ENCODE measurements at regions not wholly inside any gene's neighbourhood (a gene's known extent, or its start where the extent isn't known, plus 50 kb on each side); places are given as distances from the start of the nearest gene placed in this dataset.
"Not testable (repeated sequence)": the region's sequence is repeated elsewhere in the genome, so short reads cannot be mapped to it uniquely, and the experiment has no call there.

DNA sequence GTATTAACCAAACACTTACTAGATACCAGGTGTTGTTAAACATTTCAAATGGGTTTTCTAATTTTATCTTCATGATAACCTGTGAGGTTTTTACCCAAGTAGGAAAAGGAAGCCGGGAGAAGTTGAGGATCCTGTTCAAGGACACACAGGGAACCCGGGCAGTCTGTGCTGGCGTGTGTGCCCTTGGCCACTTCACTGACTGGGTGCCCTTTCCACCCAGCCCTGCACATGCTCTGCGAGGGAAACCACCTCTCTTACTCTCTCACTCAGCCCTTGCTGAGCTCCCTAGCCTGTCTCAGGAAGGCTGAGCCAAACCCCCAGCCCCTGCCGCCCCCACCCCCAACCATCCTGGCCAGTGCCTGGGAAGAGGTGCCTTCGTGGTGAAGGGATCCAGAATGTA lies 51.8 kb downstream of the TEX44 start:
- DNase-seq, result no peak

DNA sequence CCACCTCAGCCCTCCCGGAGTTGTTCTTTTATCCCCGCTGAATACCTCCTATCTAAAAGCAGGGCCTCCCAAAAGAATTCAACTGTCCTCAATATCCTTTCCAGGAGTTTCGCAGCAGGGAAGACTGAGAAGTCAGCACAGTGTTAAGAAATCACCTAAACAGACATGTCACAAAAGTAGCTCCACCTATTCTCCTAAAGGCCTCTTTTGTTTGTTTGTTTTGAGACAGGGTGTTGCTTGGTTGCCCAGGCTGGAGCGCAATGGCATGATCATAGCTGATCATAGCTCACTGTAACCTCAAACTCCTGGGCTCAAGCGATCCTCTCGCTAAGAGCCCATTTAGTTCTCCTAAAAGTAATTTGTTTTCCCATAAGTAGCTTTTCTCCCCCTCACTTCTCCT lies 53.8 kb downstream of the TEX44 start:
- DNase-seq, result no peak

DNA sequence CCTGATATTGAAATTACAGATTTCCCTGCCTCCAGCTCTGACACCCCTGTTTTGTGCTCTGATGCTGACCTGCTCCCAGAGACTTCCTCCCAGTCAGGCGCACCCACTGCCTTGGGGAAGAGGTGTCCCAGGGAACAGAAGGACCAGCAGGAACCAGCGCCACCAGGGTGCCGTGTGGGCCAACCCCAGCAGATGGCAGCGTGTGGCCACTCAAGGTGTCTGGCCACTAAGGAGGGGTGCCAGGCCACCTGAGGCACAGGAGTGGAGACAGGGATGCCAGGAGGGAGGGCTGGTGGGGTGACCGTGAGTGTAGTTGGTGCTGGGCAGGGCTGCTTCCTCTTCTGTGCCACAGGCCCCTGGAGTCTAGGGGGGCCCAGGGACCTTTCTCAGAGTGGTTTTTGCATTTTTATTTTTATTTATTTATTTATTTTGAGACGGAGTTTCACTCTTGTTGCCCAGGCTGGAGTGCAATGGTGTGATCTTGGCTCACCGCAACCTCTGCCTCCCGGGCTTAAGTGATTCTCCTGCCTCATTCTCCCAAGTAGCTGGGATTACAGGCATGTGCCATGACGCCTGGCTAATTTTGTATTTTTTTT lies 56.0 kb downstream of the TEX44 start:
- DNase-seq, result peak; percentile 58 to 71

DNA sequence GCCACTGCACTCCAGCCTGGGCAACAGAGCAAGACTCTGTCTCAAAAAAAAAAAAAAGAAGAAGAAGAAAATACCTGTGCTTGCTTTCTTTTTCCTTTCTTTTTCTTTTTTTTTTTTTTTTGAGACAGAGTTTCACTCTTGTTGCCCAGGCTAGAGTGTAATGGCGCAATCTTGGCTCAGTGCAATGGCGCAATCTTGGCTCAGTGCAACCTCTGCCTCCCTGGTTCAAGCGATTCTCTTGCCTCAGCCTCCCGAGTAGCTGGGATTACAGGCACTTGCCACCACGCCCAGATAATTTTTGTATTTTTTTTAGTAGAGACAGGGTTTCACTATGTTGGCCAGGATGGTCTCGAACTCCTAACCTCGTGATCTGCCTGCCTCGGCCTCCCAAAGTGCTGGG lies 56.8 kb upstream of the PTMA start:
- DNase-seq, result not testable (repeated sequence)

DNA sequence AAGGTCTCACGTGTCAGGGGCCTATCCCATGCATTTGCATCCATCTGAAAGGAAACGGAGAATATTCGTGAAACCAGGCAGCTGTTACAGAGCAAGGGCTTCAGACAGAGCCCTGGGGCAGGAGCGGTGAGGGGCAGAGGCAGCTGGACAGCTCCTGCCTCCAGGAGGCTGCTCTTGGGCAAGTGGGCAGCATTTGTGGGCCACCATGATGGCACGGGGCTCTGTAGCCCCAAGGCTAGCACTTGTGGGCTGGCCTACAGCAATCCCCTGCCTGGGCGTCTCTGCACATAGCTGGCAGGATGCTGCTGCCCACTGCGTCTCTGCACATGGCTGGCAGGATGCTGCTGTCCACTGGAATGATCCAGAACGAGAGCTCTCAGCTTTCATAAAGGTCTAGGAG lies 52.8 kb upstream of the PTMA start:
- DNase-seq, result no peak

DNA sequence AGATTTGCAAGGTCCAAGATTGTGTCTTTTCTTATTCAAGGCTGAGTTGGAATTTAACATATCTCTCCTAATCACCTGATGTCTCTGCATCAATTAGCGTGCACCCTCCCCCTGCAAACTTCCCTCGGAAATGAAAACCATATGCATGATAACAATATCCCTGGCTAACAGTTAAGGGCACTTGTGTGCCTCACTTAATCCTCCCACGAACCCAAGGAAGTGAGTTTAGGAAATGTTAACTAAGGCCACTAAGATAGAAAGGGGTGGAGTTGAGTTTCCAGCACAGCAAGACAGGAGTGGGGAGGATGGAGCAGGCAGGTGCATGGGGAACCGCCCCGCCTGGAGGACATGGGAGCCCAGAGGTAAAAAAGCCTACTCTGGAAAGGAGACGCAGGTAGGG lies 52.4 kb upstream of the PTMA start:
- DNase-seq, result no peak

All from NCI-H2081 (cell line).